GM06990 (cell line): ENCODE measurements at regions not wholly inside any gene's neighbourhood (a gene's known extent, or its start where the extent isn't known, plus 50 kb on each side); places are given as distances from the start of the nearest gene placed in this dataset.

Experiments
- DNase-seq: peaks from one replicate; pipeline ENCODE4 v3.0.0-alpha.2; 2011; ENCODE audit not compliant: insufficient read length; ENCODE audit errors: extremely low read depth
- H3K27me3 ChIP-seq: replicated peaks from 2 replicates; pipeline ENCODE4 v1.6.0; 2011; ENCODE audit warnings: low read length; ENCODE audit not compliant: control insufficient read depth, insufficient read depth
- H3K36me3 ChIP-seq: 2 replicates; pipeline ENCODE4 v1.5.1; 2011; ENCODE audit warnings: low read length; ENCODE audit not compliant: control insufficient read depth, insufficient read depth
- H3K4me3 ChIP-seq: replicated peaks from 2 replicates; pipeline ENCODE4 v1.5.1; 2011; ENCODE audit warnings: low read depth, mild to moderate bottlenecking, control low read depth, low read length
- CTCF ChIP-seq: IDR thresholded peaks from 2 replicates; pipeline ENCODE4 v1.5.1; 2011; ENCODE audit warnings: low read length, control low read depth, mild to moderate bottlenecking, inconsistent platforms; ENCODE audit not compliant: insufficient read depth, poor library complexity, severe bottlenecking

GRCh38 chr5:82418608-82418950 is 140.4 kb upstream of the RPS23 start:
- no peaks in the 10 kb centered on the region for H3K36me3 ChIP-seq
- TF ChIP-seq CTCF = no peak
- H3K27me3 ChIP-seq = no peaks in the 10 kb centered on the region
- H3K4me3 ChIP-seq = no peak overlapping the region
- DNase-seq = no peak

- Histone ChIP-seq H3K4me3 (no peak overlapping the region), H3K36me3 (no peaks in the 10 kb centered on the region), H3K27me3 (no peaks in the 10 kb centered on the region)
- TF ChIP-seq CTCF = no peak
- DNase-seq = no peak
Observed at GRCh38 chr5:82417776-82418607, 139.8 kb upstream of the RPS23 start.

GRCh38 chr5:82416512-82416911 is 138.4 kb upstream of the RPS23 start:
- no peaks in the 10 kb centered on the region for H3K27me3 ChIP-seq
- no peak overlapping the region for H3K4me3 ChIP-seq
- H3K36me3 ChIP-seq = no peaks in the 10 kb centered on the region
- no peak for DNase-seq
- no peak for TF ChIP-seq CTCF

- H3K4me3 ChIP-seq = no peak overlapping the region
- no peaks in the 10 kb centered on the region for H3K36me3 ChIP-seq
- no peak for DNase-seq
- H3K27me3 ChIP-seq = no peaks in the 10 kb centered on the region
- TF ChIP-seq CTCF = no peak
Observed at GRCh38 chr5:82414041-82414388, 135.9 kb upstream of the RPS23 start.

- Histone ChIP-seq H3K4me3 (no peak overlapping the region), H3K27me3 (no peaks in the 10 kb centered on the region), H3K36me3 (no peaks in the 10 kb centered on the region)
- no peak for TF ChIP-seq CTCF
- DNase-seq = no peak
Observed at GRCh38 chr5:82413302-82414040, 135.3 kb upstream of the RPS23 start.
